ACC112 (cell line): ENCODE measurements at regions not wholly inside any gene's neighbourhood (a gene's known extent, or its start where the extent isn't known, plus 50 kb on each side); places are given as distances from the start of the nearest gene placed in this dataset.

Experiments used
- H2AFZ ChIP-seq: fragments of 200-600 bp; sonication (generic); one replicate; pipeline ENCODE4 v1.6.0; 2017; ENCODE audit warnings: antibody characterized with exemption, low read length; ENCODE audit not compliant: unreplicated experiment
- H3K27ac ChIP-seq: fragments of 200-600 bp; sonication (generic); 2 replicates; pipeline ENCODE4 v1.5.1; 2014; ENCODE audit warnings: low read depth, mild to moderate bottlenecking, antibody characterized with exemption, low read length, moderate library complexity
- H3K27me3 ChIP-seq: fragments of 200-600 bp; sonication (generic); 2 replicates; pipeline ENCODE4 v1.6.1; 2014; ENCODE audit warnings: mild to moderate bottlenecking, antibody characterized with exemption, low read length, moderate library complexity, mixed read lengths; ENCODE audit not compliant: insufficient read depth
- H3K36me3 ChIP-seq: fragments of 200-600 bp; sonication (generic); 2 replicates; pipeline ENCODE4 v1.6.1; 2016; ENCODE audit warnings: mild to moderate bottlenecking, antibody characterized with exemption, low read length, moderate library complexity, mixed read lengths; ENCODE audit not compliant: insufficient read depth
- H3K4me1 ChIP-seq: fragments of 200-600 bp; sonication (generic); one replicate; pipeline ENCODE4 v1.6.1; 2016; ENCODE audit warnings: low read length, mixed read lengths; ENCODE audit not compliant: insufficient read depth, unreplicated experiment, control insufficient read depth
- H3K4me3 ChIP-seq: fragments of 200-600 bp; sonication (generic); 2 replicates; pipeline ENCODE4 v1.5.1; 2014; ENCODE audit warnings: mild to moderate bottlenecking, low read depth, low read length
- H3K79me2 ChIP-seq: fragments of 200-600 bp; sonication (generic); one replicate; pipeline ENCODE4 v1.6.0; 2016; ENCODE audit warnings: low read length; ENCODE audit not compliant: control insufficient read depth, unreplicated experiment, insufficient read depth

DNA sequence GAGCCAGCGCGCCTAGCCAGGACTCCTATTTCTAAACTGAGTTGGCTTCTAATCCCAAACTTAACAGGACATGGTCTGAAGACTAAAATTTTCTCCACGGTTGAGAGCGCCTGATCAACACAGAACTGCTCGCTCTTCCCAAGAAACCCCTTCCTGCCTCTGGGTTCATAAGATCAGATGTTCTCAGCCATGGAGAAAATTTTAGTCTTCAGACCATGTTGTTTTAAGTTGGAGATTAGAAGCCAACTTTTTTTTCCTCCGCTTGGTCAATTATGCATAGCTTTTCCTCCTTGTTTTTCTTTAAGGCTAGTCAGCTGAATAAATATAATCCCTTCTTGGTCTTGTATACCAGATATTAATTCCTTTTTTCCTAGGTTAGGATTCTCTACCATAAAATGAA is 356.6 kb upstream of the ADAMTS9 start:
- Histone ChIP-seq H2AFZ (no peak overlapping the region), H3K36me3 (no peaks in the 10 kb centered on the region), H3K27me3 (no peaks in the 10 kb centered on the region), H3K79me2 (no peaks in the 10 kb centered on the region), H3K4me1 (no peaks in the 10 kb centered on the region), H3K4me3 (no peak overlapping the region), H3K27ac (no peak overlapping the region)

DNA sequence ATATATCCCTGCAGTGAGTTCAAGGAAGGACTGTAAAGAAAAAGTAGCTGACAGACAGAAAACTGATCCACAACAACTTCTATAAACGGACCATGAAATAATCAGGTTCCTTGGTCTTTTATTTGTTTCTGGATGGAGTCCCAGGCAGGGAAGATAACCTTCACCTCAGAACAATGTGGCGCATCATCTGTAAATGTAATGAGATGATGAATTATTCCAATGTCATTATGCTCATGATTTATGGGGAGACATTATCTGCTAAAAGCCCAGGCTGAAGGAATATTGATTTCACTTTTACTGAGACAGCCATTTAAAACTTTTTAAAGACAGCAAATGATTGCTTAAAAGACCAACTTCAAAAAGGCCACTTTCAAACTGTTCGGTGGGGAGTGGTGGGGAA is 354.9 kb upstream of the ADAMTS9 start:
- Histone ChIP-seq H3K27me3 (no peaks in the 10 kb centered on the region), H2AFZ (no peak overlapping the region), H3K27ac (no peak overlapping the region), H3K79me2 (no peaks in the 10 kb centered on the region), H3K4me3 (no peak overlapping the region), H3K4me1 (no peaks in the 10 kb centered on the region), H3K36me3 (no peaks in the 10 kb centered on the region)

DNA sequence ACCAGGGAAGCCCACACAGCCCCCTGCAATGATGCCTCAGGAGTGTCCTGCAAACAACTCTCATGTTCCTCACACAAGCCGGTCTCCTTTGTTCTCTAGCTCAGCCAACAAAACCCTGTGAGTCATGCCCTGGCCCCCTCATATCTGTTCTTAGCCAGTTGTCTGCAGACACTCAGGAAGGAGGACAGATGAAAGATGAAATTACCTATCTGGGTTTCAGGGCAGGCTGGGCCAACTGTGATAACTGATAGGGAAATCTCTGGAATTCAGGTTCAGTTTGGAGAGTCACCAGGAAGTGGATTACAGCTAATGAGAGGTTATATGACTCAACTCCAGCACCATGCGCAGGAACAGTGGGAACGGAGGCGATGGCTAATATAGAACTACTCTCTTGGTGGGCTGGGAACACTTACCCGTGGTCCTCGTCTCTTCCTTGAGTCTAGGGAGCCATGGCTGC is 352.0 kb upstream of the ADAMTS9 start:
- H3K79me2 ChIP-seq, result no peaks in the 10 kb centered on the region
- no peaks in the 10 kb centered on the region for H3K36me3 ChIP-seq
- H3K27me3 ChIP-seq, result no peaks in the 10 kb centered on the region
- H3K4me1 ChIP-seq, result no peaks in the 10 kb centered on the region
- H2AFZ ChIP-seq, result no peak overlapping the region
- no peak overlapping the region for H3K4me3 ChIP-seq
- no peak overlapping the region for H3K27ac ChIP-seq

GRCh38 chr3:65037861-65038260 is 350.1 kb upstream of the ADAMTS9 start:
- H3K27me3 ChIP-seq, result no peaks in the 10 kb centered on the region
- H3K4me1 ChIP-seq, result no peaks in the 10 kb centered on the region
- no peak overlapping the region for H3K4me3 ChIP-seq
- no peak overlapping the region for H2AFZ ChIP-seq
- no peaks in the 10 kb centered on the region for H3K79me2 ChIP-seq
- no peaks in the 10 kb centered on the region for H3K36me3 ChIP-seq
- no peak overlapping the region for H3K27ac ChIP-seq

- H3K79me2 ChIP-seq, result no peaks in the 10 kb centered on the region
- H2AFZ ChIP-seq, result no peak overlapping the region
- no peaks in the 10 kb centered on the region for H3K36me3 ChIP-seq
- no peak overlapping the region for H3K27ac ChIP-seq
- H3K4me1 ChIP-seq, result peaks cover 5% of the 10 kb centered on the region
- H3K27me3 ChIP-seq, result no peaks in the 10 kb centered on the region
- H3K4me3 ChIP-seq, result no peak overlapping the region
Measured at GRCh38 chr3:65035246-65035645, 347.4 kb upstream of the ADAMTS9 start.

DNA sequence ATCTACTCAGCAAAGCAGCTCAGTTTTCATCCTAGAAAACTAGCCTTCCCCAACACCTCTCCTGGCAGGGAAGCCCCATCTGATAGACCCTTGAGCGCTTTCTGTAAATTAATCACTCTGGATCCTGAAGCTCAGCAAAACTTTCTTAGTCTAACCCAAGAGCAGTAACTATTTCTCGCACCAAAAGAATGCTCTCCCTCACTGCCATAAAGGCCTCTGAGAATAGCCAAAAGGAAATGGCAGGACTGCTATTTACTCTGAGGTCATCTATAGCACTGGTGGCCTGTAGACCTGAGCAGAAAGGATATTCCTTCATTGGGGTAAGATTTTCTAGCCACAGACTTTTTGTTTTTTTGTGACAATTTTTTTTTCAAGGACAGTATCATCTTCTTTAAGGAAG is 345.8 kb upstream of the ADAMTS9 start:
- Histone ChIP-seq H3K79me2 (no peaks in the 10 kb centered on the region), H2AFZ (no peak overlapping the region), H3K4me3 (no peak overlapping the region), H3K27me3 (no peaks in the 10 kb centered on the region), H3K4me1 (peaks cover 5% of the 10 kb centered on the region), H3K27ac (no peak overlapping the region), H3K36me3 (no peaks in the 10 kb centered on the region)

DNA sequence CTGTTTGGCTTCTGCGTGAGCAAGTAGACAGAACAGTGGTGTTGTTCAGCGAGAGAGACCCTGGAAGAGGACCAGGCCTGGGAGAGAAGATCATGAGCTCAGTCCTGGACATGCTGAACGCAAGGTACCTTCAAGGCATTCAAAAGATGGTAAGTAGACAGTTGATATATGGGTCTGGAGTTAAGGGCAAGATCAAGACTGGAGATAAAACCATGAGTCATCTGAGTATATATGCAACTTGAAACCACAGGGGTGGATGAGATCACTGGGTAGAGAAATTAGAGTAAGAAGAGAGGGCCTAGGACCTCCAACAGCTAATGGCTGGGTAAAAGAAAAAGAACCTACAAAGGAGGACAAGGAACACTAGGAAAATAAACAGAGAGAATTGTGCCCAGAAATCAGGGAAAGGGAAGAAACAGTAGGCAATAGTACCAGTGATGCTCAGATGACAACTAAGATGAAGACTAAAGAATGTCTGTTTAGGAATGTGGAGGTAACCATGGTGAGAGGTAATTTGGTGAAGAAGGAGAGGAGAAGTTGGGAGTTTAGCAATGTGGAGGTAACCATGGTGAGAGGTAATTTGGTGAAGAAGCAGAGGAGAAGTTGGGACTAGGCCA is 343.2 kb upstream of the ADAMTS9 start:
- no peak overlapping the region for H3K27ac ChIP-seq
- H2AFZ ChIP-seq, result no peak overlapping the region

DNA sequence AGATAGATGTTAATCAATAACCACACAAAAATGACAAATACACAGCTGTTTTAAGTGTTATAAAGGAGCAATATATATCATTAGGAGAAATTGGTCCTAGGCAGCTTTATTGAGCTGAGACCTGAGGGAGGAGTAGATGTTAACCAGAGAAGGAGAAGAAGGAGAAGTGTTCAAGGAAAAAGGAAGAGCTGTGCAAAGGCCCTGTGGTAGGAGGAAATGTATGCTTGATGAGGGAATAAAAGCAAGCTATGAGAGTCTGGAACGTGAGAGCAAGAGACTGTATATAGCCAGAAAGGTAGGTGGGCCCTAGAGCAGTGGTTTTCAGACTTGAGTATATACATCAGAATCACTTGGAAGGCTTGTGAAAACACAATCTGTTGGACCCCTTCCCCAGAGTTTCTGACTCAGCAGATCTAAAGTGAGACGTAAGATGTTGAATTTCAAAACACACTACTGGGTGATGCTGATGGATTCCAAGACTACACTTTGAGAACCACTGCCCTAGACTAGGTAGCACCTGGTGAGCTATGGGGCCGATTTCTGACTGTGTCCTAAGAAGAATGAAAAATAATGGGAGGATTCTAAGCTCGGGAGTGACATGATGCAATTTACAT is 342.3 kb upstream of the ADAMTS9 start:
- H3K79me2 ChIP-seq, result no peaks in the 10 kb centered on the region
- H3K4me1 ChIP-seq, result peaks cover 5% of the 10 kb centered on the region
- H3K36me3 ChIP-seq, result no peaks in the 10 kb centered on the region
- H2AFZ ChIP-seq, result no peak overlapping the region
- no peaks in the 10 kb centered on the region for H3K27me3 ChIP-seq
- no peak overlapping the region for H3K4me3 ChIP-seq
- H3K27ac ChIP-seq, result no peak overlapping the region

More for the DNA sequence above, 343.2 kb upstream of the ADAMTS9 start:
- Histone ChIP-seq H3K27me3 (no peaks in the 10 kb centered on the region), H3K79me2 (no peaks in the 10 kb centered on the region), H3K36me3 (no peaks in the 10 kb centered on the region), H3K4me3 (no peak overlapping the region), H3K4me1 (peaks cover 5% of the 10 kb centered on the region)

DNA sequence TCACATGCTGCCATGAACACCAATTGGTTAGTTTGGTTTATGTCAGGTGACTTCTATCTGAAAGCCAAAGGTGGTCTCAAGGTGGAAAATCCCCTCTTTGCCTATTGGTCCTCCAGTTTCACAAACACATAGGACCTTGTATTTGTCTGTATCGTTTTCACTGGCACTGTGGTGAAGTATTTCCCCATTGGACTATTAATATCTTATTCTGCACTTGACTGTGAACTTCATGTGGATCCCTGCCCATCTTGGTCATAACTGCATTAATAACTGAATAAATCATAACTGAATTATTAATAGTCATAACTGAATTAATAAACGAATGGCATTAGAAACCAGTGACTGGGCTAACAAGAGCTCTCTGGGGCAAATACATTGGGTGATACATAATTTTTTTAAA is 341.3 kb upstream of the ADAMTS9 start:
- H2AFZ ChIP-seq, result no peak overlapping the region
- peaks cover 5% of the 10 kb centered on the region for H3K4me1 ChIP-seq
- no peaks in the 10 kb centered on the region for H3K36me3 ChIP-seq
- H3K4me3 ChIP-seq, result no peak overlapping the region
- H3K27ac ChIP-seq, result no peak overlapping the region
- no peaks in the 10 kb centered on the region for H3K27me3 ChIP-seq
- no peaks in the 10 kb centered on the region for H3K79me2 ChIP-seq

DNA sequence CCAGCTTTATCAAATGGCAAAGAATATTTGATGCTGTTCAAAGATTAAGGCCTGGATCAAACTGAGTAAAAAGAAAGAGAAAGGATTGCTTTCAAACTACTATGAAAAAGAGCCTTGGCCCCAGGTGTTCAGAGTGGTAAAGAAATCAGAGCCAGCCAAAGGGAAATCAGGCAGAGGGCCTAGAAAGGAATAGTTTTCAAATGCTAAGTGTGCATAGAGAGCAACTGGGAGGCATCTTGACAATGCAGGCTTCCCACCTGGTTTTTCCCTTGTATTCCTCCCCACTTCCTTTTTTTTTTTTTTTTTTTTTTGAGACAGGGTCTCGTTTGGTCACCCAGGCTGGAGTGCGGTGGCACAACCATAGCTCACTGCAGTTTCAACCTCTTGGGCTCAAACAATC is 340.2 kb upstream of the ADAMTS9 start:
- Histone ChIP-seq H3K27ac (no peak overlapping the region), H3K27me3 (no peaks in the 10 kb centered on the region), H3K79me2 (no peaks in the 10 kb centered on the region), H2AFZ (no peak overlapping the region), H3K36me3 (no peaks in the 10 kb centered on the region), H3K4me1 (peaks cover 5% of the 10 kb centered on the region), H3K4me3 (no peak overlapping the region)

DNA sequence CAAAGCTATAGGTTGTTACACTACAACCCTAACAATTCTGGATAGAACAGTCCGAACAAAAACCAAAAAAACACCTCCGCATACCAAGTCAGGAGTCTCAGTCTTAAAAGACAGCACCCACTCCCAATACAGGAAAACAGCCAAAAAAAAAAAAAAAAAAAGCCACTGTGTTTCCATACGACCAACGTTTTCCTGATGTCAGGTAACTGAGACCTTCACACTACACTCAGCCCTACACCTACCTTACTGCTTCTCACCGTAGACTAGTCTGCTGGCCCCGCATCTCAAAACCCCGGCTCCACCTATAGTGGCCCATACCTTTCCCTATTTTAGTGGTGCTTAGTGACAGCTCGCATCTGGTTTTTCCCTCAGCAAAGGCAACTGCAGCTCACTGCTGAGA is 339.5 kb upstream of the ADAMTS9 start:
- Histone ChIP-seq H3K27ac (no peak overlapping the region), H2AFZ (no peak overlapping the region)

More for the DNA sequence above, 339.5 kb upstream of the ADAMTS9 start:
- no peaks in the 10 kb centered on the region for H3K79me2 ChIP-seq
- H3K4me1 ChIP-seq, result peaks cover 5% of the 10 kb centered on the region
- H3K36me3 ChIP-seq, result no peaks in the 10 kb centered on the region
- no peak overlapping the region for H3K4me3 ChIP-seq
- no peaks in the 10 kb centered on the region for H3K27me3 ChIP-seq
